ENCODE measurements at regions not wholly inside any gene's neighbourhood (a gene's known extent, or its start where the extent isn't known, plus 50 kb on each side); places are given as distances from the start of the nearest gene placed in this dataset.

DNA sequence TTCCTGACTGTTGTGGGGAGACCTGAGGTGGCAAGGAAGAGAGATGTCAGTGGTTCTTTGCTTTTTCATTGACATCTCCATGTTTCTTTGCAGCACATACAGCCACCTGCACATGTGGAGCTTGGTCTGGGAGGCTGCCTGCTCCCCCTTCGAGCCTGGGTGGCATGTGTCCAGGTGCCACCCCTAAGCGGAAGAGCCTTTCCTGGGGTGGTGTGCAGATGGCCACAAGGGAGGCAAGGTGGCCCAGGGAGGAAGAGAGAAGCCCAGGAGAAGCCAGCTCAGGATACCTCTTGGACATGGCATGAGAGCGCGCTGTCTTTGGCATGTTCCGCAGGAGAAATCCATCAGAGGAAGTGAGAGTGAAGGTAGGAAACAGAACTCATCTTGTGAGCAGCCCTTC is 105.9 kb upstream of the NPTX2 start:
- TF ChIP-seq, protein P1, sequence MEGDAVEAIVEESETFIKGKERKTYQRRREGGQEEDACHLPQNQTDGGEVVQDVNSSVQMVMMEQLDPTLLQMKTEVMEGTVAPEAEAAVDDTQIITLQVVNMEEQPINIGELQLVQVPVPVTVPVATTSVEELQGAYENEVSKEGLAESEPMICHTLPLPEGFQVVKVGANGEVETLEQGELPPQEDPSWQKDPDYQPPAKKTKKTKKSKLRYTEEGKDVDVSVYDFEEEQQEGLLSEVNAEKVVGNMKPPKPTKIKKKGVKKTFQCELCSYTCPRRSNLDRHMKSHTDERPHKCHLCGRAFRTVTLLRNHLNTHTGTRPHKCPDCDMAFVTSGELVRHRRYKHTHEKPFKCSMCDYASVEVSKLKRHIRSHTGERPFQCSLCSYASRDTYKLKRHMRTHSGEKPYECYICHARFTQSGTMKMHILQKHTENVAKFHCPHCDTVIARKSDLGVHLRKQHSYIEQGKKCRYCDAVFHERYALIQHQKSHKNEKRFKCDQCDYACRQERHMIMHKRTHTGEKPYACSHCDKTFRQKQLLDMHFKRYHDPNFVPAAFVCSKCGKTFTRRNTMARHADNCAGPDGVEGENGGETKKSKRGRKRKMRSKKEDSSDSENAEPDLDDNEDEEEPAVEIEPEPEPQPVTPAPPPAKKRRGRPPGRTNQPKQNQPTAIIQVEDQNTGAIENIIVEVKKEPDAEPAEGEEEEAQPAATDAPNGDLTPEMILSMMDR (IDR thresholded peaks at IDR 0.05): no peak
- TF ChIP-seq POLR2A (IDR thresholded peaks at IDR 0.05): no peak

Measured in Peyer's patch (tissue), 4 donors.